SK-N-SH (cell line): ENCODE measurements at regions not wholly inside any gene's neighbourhood (a gene's known extent, or its start where the extent isn't known, plus 50 kb on each side); places are given as distances from the start of the nearest gene placed in this dataset.

ENCODE experiments used
- CTCF ChIA-PET: fragments of 300-600, 350-600 bp; formaldehyde crosslinking; extraction: SDS; loops from one replicate; lab custom pipeline; 2021; lab: Yijun Ruan, JAX
- POLR2A ChIA-PET: fragments of 350-600 bp; sonication (Branson Sonifier 250); formaldehyde crosslinking; extraction: SDS; loops from one replicate; lab custom pipeline; 2020; ENCODE audit warnings: antibody characterized with exemption, inconsistent platforms; lab: Yijun Ruan, JAX
- DNase-seq: peaks from one replicate; pipeline ENCODE4 v3.0.0; 2012
- H2AFZ ChIP-seq: fragments of 200-600 bp; sonication (generic); 2 replicates; pipeline ENCODE4 v1.8.1; 2016; ENCODE audit warnings: antibody characterized with exemption, mild to moderate bottlenecking, low read depth
- H3F3A ChIP-seq: fragments of 200-600 bp; sonication (generic); replicated peaks from 2 replicates; pipeline ENCODE3; 2016; ENCODE audit warnings: antibody characterized with exemption, mild to moderate bottlenecking; ENCODE audit not compliant: insufficient read depth
- H3K27ac ChIP-seq, 2 experiments: fragments of 200-500 bp in 1 of 2; fragments of 200-600 bp in 1 of 2; sonication (Bioruptor generic) in 1 of 2; sonication (generic), shearing (Covaris generic) in 1 of 2; 2 replicates each; pipeline versions ENCODE4 v1.5.1 to v1.6.1; 2014 to 2016; ENCODE audit warnings: low read depth in 2 of 2, inconsistent platforms in 1 of 2, low read length in 1 of 2, mild to moderate bottlenecking in 1 of 2, mixed read lengths in 1 of 2
- H3K27me3 ChIP-seq: fragments of 200-600 bp; sonication (generic), shearing (Covaris generic); 2 replicates; pipeline ENCODE4 v1.6.1; 2016; ENCODE audit warnings: mixed run types; ENCODE audit not compliant: insufficient read depth
- H3K36me3 ChIP-seq, 2 experiments: fragments of 200-500 bp in 1 of 2; fragments of 200-600 bp in 1 of 2; sonication (Bioruptor generic) in 1 of 2; sonication (generic) in 1 of 2; replicated peaks in 1 of 2; 2 replicates each; pipeline versions ENCODE3 to v1.5.1; 2014 to 2016; ENCODE audit warnings: low read length in 1 of 2, mild to moderate bottlenecking in 1 of 2; ENCODE audit not compliant: insufficient read depth in 2 of 2, control insufficient read depth in 1 of 2
- H3K4me1 ChIP-seq, 2 experiments: fragments of 200-500 bp in 1 of 2; fragments of 200-600 bp in 1 of 2; sonication (Bioruptor generic) in 1 of 2; sonication (generic), shearing (Covaris generic) in 1 of 2; 2 replicates each; pipeline versions ENCODE4 v1.5.1 to v1.6.1; 2014 to 2016; ENCODE audit warnings: low read depth in 1 of 2, low read length in 1 of 2, mixed run types in 1 of 2; ENCODE audit not compliant: insufficient read depth in 2 of 2, control insufficient read depth in 1 of 2
- H3K4me2 ChIP-seq: fragments of 200-600 bp; sonication (generic), shearing (Covaris generic); 2 replicates; pipeline ENCODE4 v1.6.1; 2017; ENCODE audit warnings: mixed run types
- H3K4me3 ChIP-seq, 2 experiments: fragments of 200-500 bp in 1 of 2; fragments of 200-600 bp in 1 of 2; sonication (Bioruptor generic) in 1 of 2; sonication (generic), shearing (Covaris generic) in 1 of 2; 2 replicates each; pipeline versions ENCODE4 v1.5.1 to v1.8.1; 2014 to 2016; ENCODE audit warnings: low read depth in 2 of 2, inconsistent platforms in 1 of 2, low read length in 1 of 2, mild to moderate bottlenecking in 1 of 2, mixed read lengths in 1 of 2, moderate library complexity in 1 of 2
- H3K79me2 ChIP-seq: fragments of 200-600 bp; sonication (generic); 2 replicates; pipeline ENCODE4 v1.8.1; 2017; ENCODE audit warnings: mild to moderate bottlenecking; ENCODE audit not compliant: insufficient read depth
- H3K9ac ChIP-seq: fragments of 200-600 bp; sonication (generic); 2 replicates; pipeline ENCODE4 v1.6.1; 2017; ENCODE audit warnings: mixed run types
- H3K9me2 ChIP-seq: fragments of 200-600 bp; sonication (generic); 2 replicates; pipeline ENCODE4 v1.6.1; 2017; ENCODE audit warnings: mixed run types
- H3K9me3 ChIP-seq: fragments of 200-600 bp; sonication (generic); 2 replicates; pipeline ENCODE4 v1.6.1; 2017; ENCODE audit warnings: mixed run types, mild to moderate bottlenecking, moderate library complexity
- H4K20me1 ChIP-seq: fragments of 200-600 bp; sonication (generic); 2 replicates; pipeline ENCODE4 v1.6.1; 2017; ENCODE audit warnings: mild to moderate bottlenecking, mixed run types; ENCODE audit not compliant: insufficient read depth
- ELF1 ChIP-seq: IDR thresholded peaks from 2 replicates; pipeline ENCODE4 v1.4.0; 2012
- EZH2phosphoT487 ChIP-seq: fragments of 200-600 bp; sonication (generic); IDR thresholded peaks from 2 replicates; pipeline ENCODE4 v1.6.1; 2017; ENCODE audit warnings: low read depth, mixed run types, mild to moderate bottlenecking, antibody characterized with exemption, moderate library complexity, borderline replicate concordance
- FOXJ3 ChIP-seq: sonication (generic); formaldehyde crosslinking; IDR thresholded peaks from 2 replicates; pipeline ENCODE4 v1.5.1; 2020; ENCODE audit warnings: mild to moderate bottlenecking, missing genetic modification reagents
- FOXM1 ChIP-seq: IDR thresholded peaks from 2 replicates; pipeline ENCODE4 v1.4.0; 2012; ENCODE audit warnings: low read depth, mild to moderate bottlenecking
- GATA2 ChIP-seq: sonication (generic); formaldehyde crosslinking; IDR thresholded peaks from 2 replicates; pipeline ENCODE4 v1.5.0; 2020; ENCODE audit warnings: mild to moderate bottlenecking, missing genetic modification reagents
- JUND ChIP-seq: IDR thresholded peaks from 2 replicates; pipeline ENCODE4 v1.4.0; 2012
- MXI1 ChIP-seq: IDR thresholded peaks from 2 replicates; pipeline ENCODE4 v1.6.1; 2012; ENCODE audit warnings: mild to moderate bottlenecking, low read depth, low read length, improper control_type of control experiment
- RCOR1 ChIP-seq: fragments of 150-350 bp; IDR thresholded peaks from 2 replicates; pipeline ENCODE4 v1.6.1; 2017; ENCODE audit warnings: antibody characterized with exemption, low read length
- RXRA ChIP-seq: IDR thresholded peaks from 2 replicates; pipeline ENCODE4 v1.4.0; 2012; ENCODE audit warnings: low read depth, mild to moderate bottlenecking, borderline replicate concordance
- SIN3A ChIP-seq: IDR thresholded peaks from 2 replicates; pipeline ENCODE4 v1.6.1; 2012; ENCODE audit warnings: low read depth, mild to moderate bottlenecking, low read length, moderate library complexity, borderline replicate concordance
- SMC3 ChIP-seq: IDR thresholded peaks from 2 replicates; pipeline ENCODE4 v1.6.1; 2012; ENCODE audit warnings: low read depth, low read length, improper control_type of control experiment
- TAF1 ChIP-seq: IDR thresholded peaks from 2 replicates; pipeline ENCODE4 v1.6.1; 2012; ENCODE audit warnings: low read depth, mild to moderate bottlenecking, low read length, moderate library complexity, borderline replicate concordance
- TCF12 ChIP-seq: IDR thresholded peaks from 2 replicates; pipeline ENCODE4 v1.4.0; 2012
- WGBS: methylation state at CpG from one replicate; pipeline ENCODE4 v1.1.6; 2017; ENCODE audit warnings: low lambda C conversion rate; 5-methylcytosine and 5-hydroxymethylcytosine counted together
- TF ChIP-seq, protein P1 (sequence below): IDR thresholded peaks from 2 replicates; pipeline ENCODE4 v1.4.0; 2012; ENCODE audit warnings: low read depth, borderline replicate concordance
- TF ChIP-seq, protein P2 (sequence below): fragments of 150-350 bp; IDR thresholded peaks from 2 replicates; pipeline ENCODE4 v1.6.1; 2017; ENCODE audit warnings: antibody characterized with exemption, low read length, low read depth, borderline replicate concordance
- TF ChIP-seq, protein P3 (sequence below): IDR thresholded peaks from 2 replicates; pipeline ENCODE4; 2012

DNA sequence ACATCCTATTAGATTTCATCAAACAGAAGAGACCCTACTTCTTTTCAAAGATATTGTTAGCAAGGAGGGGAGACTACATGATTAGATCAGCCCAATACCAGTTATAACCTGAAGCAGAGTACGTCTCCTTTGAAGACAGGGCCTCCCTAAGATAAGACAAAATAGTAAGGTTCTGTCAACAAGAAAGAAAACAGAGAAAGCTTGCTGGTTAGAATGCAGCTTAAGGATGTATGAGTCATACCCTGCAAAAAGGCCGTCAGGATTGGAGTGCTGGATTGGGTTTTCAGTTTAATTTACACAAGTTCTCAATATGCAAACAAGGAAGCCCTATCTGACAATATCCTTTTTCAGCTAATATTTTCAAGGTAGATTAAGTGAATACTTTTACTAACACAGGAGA is 1581.2 kb upstream of the WWC1 start (continued):
- TF ChIP-seq, protein P1, sequence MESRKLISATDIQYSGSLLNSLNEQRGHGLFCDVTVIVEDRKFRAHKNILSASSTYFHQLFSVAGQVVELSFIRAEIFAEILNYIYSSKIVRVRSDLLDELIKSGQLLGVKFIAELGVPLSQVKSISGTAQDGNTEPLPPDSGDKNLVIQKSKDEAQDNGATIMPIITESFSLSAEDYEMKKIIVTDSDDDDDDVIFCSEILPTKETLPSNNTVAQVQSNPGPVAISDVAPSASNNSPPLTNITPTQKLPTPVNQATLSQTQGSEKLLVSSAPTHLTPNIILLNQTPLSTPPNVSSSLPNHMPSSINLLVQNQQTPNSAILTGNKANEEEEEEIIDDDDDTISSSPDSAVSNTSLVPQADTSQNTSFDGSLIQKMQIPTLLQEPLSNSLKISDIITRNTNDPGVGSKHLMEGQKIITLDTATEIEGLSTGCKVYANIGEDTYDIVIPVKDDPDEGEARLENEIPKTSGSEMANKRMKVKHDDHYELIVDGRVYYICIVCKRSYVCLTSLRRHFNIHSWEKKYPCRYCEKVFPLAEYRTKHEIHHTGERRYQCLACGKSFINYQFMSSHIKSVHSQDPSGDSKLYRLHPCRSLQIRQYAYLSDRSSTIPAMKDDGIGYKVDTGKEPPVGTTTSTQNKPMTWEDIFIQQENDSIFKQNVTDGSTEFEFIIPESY, result no peak
- TF ChIP-seq ELF1, result no peak
- TF ChIP-seq, all 33 proteins: peak for 0

DNA sequence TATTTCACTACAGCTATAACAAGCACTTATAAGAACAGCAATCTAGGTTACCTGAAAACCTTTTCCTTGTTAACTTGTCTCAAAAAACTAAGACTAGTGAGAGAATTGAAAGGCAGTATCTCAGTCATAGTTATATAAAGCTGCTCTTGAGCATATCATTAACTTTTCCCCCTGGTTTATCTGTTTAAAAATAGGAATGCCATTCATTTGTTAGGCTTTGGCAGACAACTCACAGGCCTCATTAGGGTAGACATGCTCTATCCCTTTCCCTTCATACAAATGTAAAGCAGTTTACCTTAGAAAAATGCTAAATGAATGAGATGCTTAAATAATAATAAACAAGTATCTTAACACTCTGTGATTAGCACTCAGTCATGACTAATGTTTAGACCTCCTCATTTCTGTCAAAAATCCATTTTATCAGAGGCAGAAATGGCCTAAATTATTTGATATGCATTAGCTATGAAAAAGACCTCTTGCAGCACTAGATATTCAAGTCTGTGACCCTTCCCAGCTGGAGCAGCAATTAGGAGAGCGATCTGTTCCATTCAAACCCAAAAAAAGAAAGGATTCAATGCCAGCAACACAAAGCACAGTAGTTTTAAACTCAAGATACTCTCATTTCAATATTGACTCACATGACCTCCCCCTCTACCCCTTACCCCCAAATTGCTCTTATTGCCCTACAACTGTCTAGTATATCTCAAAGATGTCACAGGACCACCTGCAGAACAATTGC is 1578.8 kb upstream of the WWC1 start:
- H4K20me1 ChIP-seq, result no peaks in the 10 kb centered on the region
- no peak overlapping the region for H3K4me3 ChIP-seq
- H3K79me2 ChIP-seq, result no peaks in the 10 kb centered on the region
- no peak for TF ChIP-seq RCOR1
- TF ChIP-seq MXI1, result no peak
- TF ChIP-seq FOXM1, result no peak
- no peak for TF ChIP-seq TAF1
- TF ChIP-seq SMC3, result no peak
- no peak for TF ChIP-seq FOXJ3 (CRISPR knock-in tag)
- TF ChIP-seq EZH2phosphoT487, result no peak
- TF ChIP-seq, protein P2, sequence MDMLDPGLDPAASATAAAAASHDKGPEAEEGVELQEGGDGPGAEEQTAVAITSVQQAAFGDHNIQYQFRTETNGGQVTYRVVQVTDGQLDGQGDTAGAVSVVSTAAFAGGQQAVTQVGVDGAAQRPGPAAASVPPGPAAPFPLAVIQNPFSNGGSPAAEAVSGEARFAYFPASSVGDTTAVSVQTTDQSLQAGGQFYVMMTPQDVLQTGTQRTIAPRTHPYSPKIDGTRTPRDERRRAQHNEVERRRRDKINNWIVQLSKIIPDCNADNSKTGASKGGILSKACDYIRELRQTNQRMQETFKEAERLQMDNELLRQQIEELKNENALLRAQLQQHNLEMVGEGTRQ, result no peak
- no peak for TF ChIP-seq JUND
- TF ChIP-seq, protein P3, sequence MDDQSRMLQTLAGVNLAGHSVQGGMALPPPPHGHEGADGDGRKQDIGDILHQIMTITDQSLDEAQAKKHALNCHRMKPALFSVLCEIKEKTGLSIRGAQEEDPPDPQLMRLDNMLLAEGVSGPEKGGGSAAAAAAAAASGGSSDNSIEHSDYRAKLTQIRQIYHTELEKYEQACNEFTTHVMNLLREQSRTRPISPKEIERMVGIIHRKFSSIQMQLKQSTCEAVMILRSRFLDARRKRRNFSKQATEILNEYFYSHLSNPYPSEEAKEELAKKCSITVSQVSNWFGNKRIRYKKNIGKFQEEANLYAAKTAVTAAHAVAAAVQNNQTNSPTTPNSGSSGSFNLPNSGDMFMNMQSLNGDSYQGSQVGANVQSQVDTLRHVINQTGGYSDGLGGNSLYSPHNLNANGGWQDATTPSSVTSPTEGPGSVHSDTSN, result no peak
- TF ChIP-seq TCF12, result no peak
- TF ChIP-seq SIN3A, result no peak
- TF ChIP-seq GATA2 (CRISPR knock-in tag), result no peak
- TF ChIP-seq RXRA, result no peak
- no peaks in the 10 kb centered on the region for H3K4me1 ChIP-seq
- CTCF ChIA-PET, result no interaction called here
- POLR2A ChIA-PET, result no interaction called here
- H2AFZ ChIP-seq, result no peak overlapping the region
- no peak overlapping the region for H3K4me2 ChIP-seq
- H3K9me2 ChIP-seq, result no peaks in the 10 kb centered on the region
- no peaks in the 10 kb centered on the region for H3K27me3 ChIP-seq
- H3K9me3 ChIP-seq, result no peaks in the 10 kb centered on the region
- H3K9ac ChIP-seq, result no peak overlapping the region
- H3F3A ChIP-seq, result no peaks in the 10 kb centered on the region
- no peak for DNase-seq
- H3K36me3 ChIP-seq, result no peaks in the 10 kb centered on the region
- 40% methylated on average over 1 of the region's 1 CpG for WGBS
- no peak overlapping the region for H3K27ac ChIP-seq
